H9 (cell line): ENCODE measurements at regions not wholly inside any gene's neighbourhood (a gene's known extent, or its start where the extent isn't known, plus 50 kb on each side); places are given as distances from the start of the nearest gene placed in this dataset.

ENCODE experiments used
- DNase-seq: peaks from one replicate; pipeline ENCODE4 v3.0.0-alpha.2; 2017
- H2AFZ ChIP-seq: one replicate; pipeline ENCODE4 v1.6.1; 2013; ENCODE audit warnings: mild to moderate bottlenecking, low read length, control low read depth, moderate library complexity
- H2AK5ac ChIP-seq: 2 replicates; pipeline ENCODE4 v1.6.1; 2013; ENCODE audit warnings: low read length, control low read depth, mixed read lengths; ENCODE audit not compliant: insufficient read length
- H2BK120ac ChIP-seq: one replicate; pipeline ENCODE4 v1.6.1; 2013; ENCODE audit warnings: low read depth, mild to moderate bottlenecking, low read length, control low read depth, inconsistent platforms; ENCODE audit not compliant: poor library complexity, severe bottlenecking
- H2BK12ac ChIP-seq: 2 replicates; pipeline ENCODE4 v1.6.1; 2013; ENCODE audit warnings: low read length, control low read depth, mixed read lengths, low read depth; ENCODE audit not compliant: insufficient read length
- H2BK15ac ChIP-seq: 2 replicates; pipeline ENCODE4 v1.6.1; 2013; ENCODE audit warnings: low read depth, low read length, control low read depth
- H2BK20ac ChIP-seq: one replicate; pipeline ENCODE4 v1.6.1; 2013; ENCODE audit warnings: low read depth, mild to moderate bottlenecking, low read length, control low read depth, inconsistent platforms; ENCODE audit not compliant: poor library complexity, severe bottlenecking
- H2BK5ac ChIP-seq: 2 replicates; pipeline ENCODE4 v1.6.1; 2013; ENCODE audit warnings: low read length, control low read depth, mixed read lengths; ENCODE audit not compliant: insufficient read length
- H3K14ac ChIP-seq: 2 replicates; pipeline ENCODE4 v1.6.1; 2013; ENCODE audit warnings: low read length, control low read depth; ENCODE audit not compliant: insufficient read depth
- H3K18ac ChIP-seq: 2 replicates; pipeline ENCODE4 v1.6.1; 2013; ENCODE audit warnings: low read depth, mild to moderate bottlenecking, mixed read lengths, low read length, control low read depth; ENCODE audit not compliant: insufficient read length
- H3K23ac ChIP-seq: 2 replicates; pipeline ENCODE4 v1.6.1; 2013; ENCODE audit warnings: low read length, control low read depth, mixed read lengths, low read depth; ENCODE audit not compliant: insufficient read length
- H3K23me2 ChIP-seq: 2 replicates; pipeline ENCODE4 v1.6.1; 2013; ENCODE audit warnings: low read depth, mild to moderate bottlenecking, mixed read lengths, low read length, control low read depth; ENCODE audit not compliant: insufficient read length, poor library complexity, severe bottlenecking
- H3K27ac ChIP-seq: 2 replicates; pipeline ENCODE4 v1.5.1; 2013; ENCODE audit warnings: low read length, control low read depth, mixed read lengths, low read depth; ENCODE audit not compliant: insufficient read length
- H3K27me3 ChIP-seq: 2 replicates; pipeline ENCODE4 v1.6.1; 2013; ENCODE audit warnings: low read length, control low read depth, inconsistent platforms; ENCODE audit not compliant: insufficient read depth
- H3K4ac ChIP-seq: 2 replicates; pipeline ENCODE4 v1.6.1; 2013; ENCODE audit warnings: low read depth, mild to moderate bottlenecking, control low read depth, inconsistent platforms, low read length, moderate library complexity
- H3K4me1 ChIP-seq: 2 replicates; pipeline ENCODE4 v1.6.1; 2013; ENCODE audit warnings: low read length, control low read depth, inconsistent platforms; ENCODE audit not compliant: insufficient read depth
- H3K4me2 ChIP-seq: 2 replicates; pipeline ENCODE4 v1.6.1; 2013; ENCODE audit warnings: low read length, control low read depth, mixed read lengths; ENCODE audit not compliant: insufficient read length, insufficient read depth
- H3K56ac ChIP-seq: 2 replicates; pipeline ENCODE4 v1.6.1; 2013; ENCODE audit warnings: low read depth, mild to moderate bottlenecking, mixed read lengths, low read length, control low read depth; ENCODE audit not compliant: insufficient read length
- H3K79me1 ChIP-seq: 2 replicates; pipeline ENCODE4 v1.6.1; 2013; ENCODE audit warnings: low read depth, mild to moderate bottlenecking, moderate library complexity, low read length, control low read depth, inconsistent platforms; ENCODE audit not compliant: insufficient read depth, poor library complexity, severe bottlenecking
- H3K79me2 ChIP-seq: 2 replicates; pipeline ENCODE4 v1.6.1; 2013; ENCODE audit warnings: low read length, control low read depth, inconsistent platforms; ENCODE audit not compliant: insufficient read depth
- H3K9ac ChIP-seq: 2 replicates; pipeline ENCODE4 v1.6.1; 2013; ENCODE audit warnings: low read length, control low read depth, mixed read lengths; ENCODE audit not compliant: insufficient read length; ENCODE audit errors: extremely low read depth
- H3K9me3 ChIP-seq: one replicate; pipeline ENCODE4 v1.6.1; 2013; ENCODE audit warnings: low read depth, low read length, inconsistent platforms; ENCODE audit not compliant: control insufficient read depth
- H3T11ph ChIP-seq: one replicate; pipeline ENCODE4 v1.6.1; 2013; ENCODE audit warnings: mild to moderate bottlenecking, low read length, control low read depth, inconsistent platforms
- H4K20me1 ChIP-seq: one replicate; pipeline ENCODE4 v1.6.1; 2013; ENCODE audit not compliant: control insufficient read depth, insufficient read length, insufficient read depth
- H4K5ac ChIP-seq: 2 replicates; pipeline ENCODE4 v1.6.1; 2013; ENCODE audit warnings: low read depth, mild to moderate bottlenecking, mixed read lengths, low read length, control low read depth; ENCODE audit not compliant: insufficient read length
- H4K8ac ChIP-seq: replicated peaks from 2 replicates; pipeline ENCODE4 v1.6.1; 2013; ENCODE audit warnings: low read length, control low read depth, mixed read lengths, low read depth; ENCODE audit not compliant: insufficient read length
- H4K91ac ChIP-seq: 2 replicates; pipeline ENCODE4 v1.6.1; 2013; ENCODE audit warnings: low read depth, mild to moderate bottlenecking, moderate library complexity, mixed read lengths, low read length, control low read depth; ENCODE audit not compliant: insufficient read length
- H3K27ac Mint-ChIP-seq, 3 experiments: 2 replicates in 2 of 3; 3 replicates in 1 of 3; pipeline ENCODE4 v1.8.0; 2020 to 2021; ENCODE audit warnings: mixed read lengths in 3 of 3, mild to moderate bottlenecking in 1 of 3, moderate library complexity in 1 of 3
- H3K27me3 Mint-ChIP-seq: 2 replicates; pipeline ENCODE4 v1.8.0; 2021; ENCODE audit warnings: low read depth, mild to moderate bottlenecking, moderate library complexity, mixed read lengths
- H3K36me3 Mint-ChIP-seq, 3 experiments: 2 replicates in 2 of 3; 3 replicates in 1 of 3; pipeline ENCODE4 v1.8.0; 2020 to 2021; ENCODE audit warnings: low read depth in 3 of 3, mixed read lengths in 3 of 3; ENCODE audit not compliant: insufficient read depth in 1 of 3
- H3K4me1 Mint-ChIP-seq, 2 experiments: 2 replicates each; pipeline ENCODE4 v1.8.0; 2020; ENCODE audit warnings: mixed read lengths in 2 of 2
- H3K4me3 Mint-ChIP-seq, 2 experiments: 2 replicates in 1 of 2; 3 replicates in 1 of 2; pipeline ENCODE4 v1.8.0; 2020 to 2021; ENCODE audit warnings: mild to moderate bottlenecking in 2 of 2, mixed read lengths in 2 of 2, moderate library complexity in 1 of 2
- H3K9me3 Mint-ChIP-seq, 2 experiments: 2 replicates in 1 of 2; 3 replicates in 1 of 2; pipeline ENCODE4 v1.8.0; 2020; ENCODE audit warnings: mild to moderate bottlenecking in 2 of 2, mixed read lengths in 2 of 2, moderate library complexity in 1 of 2
- CTCF ChIP-seq: fragments of 200-600 bp; sonication (generic); conservative IDR thresholded peaks from 3 replicates; pipeline ENCODE4 v1.8.0; 2021; ENCODE audit warnings: antibody characterized with exemption, mild to moderate bottlenecking
- WGBS: extraction: QIAGEN DNeasy Blood & Tissue Kit; methylation state at CpG from one replicate; pipeline ENCODE4 v1.1.7; 2013; ENCODE audit warnings: missing lambda C conversion rate, low lambda C conversion rate, mixed read lengths; ENCODE audit not compliant: insufficient read length; ENCODE audit errors: extremely low coverage; 5-methylcytosine and 5-hydroxymethylcytosine counted together

GRCh38 chr5:57911438-57911837 is 428.8 kb upstream of the ACTBL2 start:
- Histone ChIP-seq H3K27ac (no peak overlapping the region), H2BK5ac (no peak overlapping the region), H3K9ac (no peak overlapping the region), H3K27me3 (no peaks in the 10 kb centered on the region), H4K20me1 (no peaks in the 10 kb centered on the region), H2AK5ac (no peak overlapping the region), H2BK20ac (no peak overlapping the region), H3K56ac (no peak overlapping the region), H2BK15ac (no peak overlapping the region), H3K4ac (no peak overlapping the region), H2BK12ac (no peak overlapping the region), H4K8ac (no peak overlapping the region), H2BK120ac (no peak overlapping the region), H3K79me1 (no peaks in the 10 kb centered on the region), H3K18ac (no peak overlapping the region), H4K5ac (no peak overlapping the region), H3K23ac (no peak overlapping the region), H3K9me3 (no peaks in the 10 kb centered on the region), H3K14ac (no peak overlapping the region), H3K79me2 (no peaks in the 10 kb centered on the region), H3K23me2 (no peaks in the 10 kb centered on the region), H3K4me1 (no peaks in the 10 kb centered on the region), H3T11ph (no peak overlapping the region), H4K91ac (no peak overlapping the region), H3K4me2 (no peak overlapping the region), H2AFZ (no peak overlapping the region)
- no peak for TF ChIP-seq CTCF
- Mint-ChIP-seq H3K36me3 (no peaks in the 10 kb centered on the region), H3K27ac (no peak overlapping the region), H3K4me1 (peaks cover 0 to 5% of the 10 kb centered on the region in 2 experiments; a peak in 1 of 4 replicates), H3K4me3 (no peak overlapping the region), H3K27me3 (no peaks in the 10 kb centered on the region), H3K9me3 (no peaks in the 10 kb centered on the region)
- no CpG with 5 or more reads among the region's 2 CpGs for WGBS
- DNase-seq: no peak
